ENCODE measurements at regions not wholly inside any gene's neighbourhood (a gene's known extent, or its start where the extent isn't known, plus 50 kb on each side); places are given as distances from the start of the nearest gene placed in this dataset.

DNA sequence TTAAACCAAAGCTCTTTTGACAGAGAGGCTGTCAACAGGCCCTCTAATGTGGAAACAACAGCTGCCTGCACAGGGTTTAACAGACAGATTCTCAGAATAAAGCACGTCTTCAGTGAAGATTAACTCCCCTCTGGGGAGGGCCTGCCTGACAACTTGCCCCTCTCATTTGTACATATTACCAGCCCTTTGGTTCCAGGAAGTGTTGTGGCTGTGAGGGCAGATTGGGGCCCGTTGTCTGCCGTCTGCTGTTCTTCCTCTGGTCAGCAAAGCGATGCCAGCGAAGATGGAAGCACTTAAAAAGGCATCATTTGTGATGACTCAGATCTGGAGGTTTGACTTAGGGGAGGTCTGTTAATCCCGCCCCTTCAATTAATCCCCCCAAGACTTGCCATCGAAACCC lies 177.0 kb upstream of the IRX6 start:
- TF ChIP-seq FOXA1 (IDR thresholded peaks at IDR 0.05): no peak
- no peak for TF ChIP-seq ELF4 (IDR thresholded peaks at IDR 0.05)
- TF ChIP-seq BHLHE40 (IDR thresholded peaks at IDR 0.05; ENCODE audit: borderline replicate concordance): no peak
- TF ChIP-seq SUZ12 (IDR thresholded peaks at IDR 0.05): no peak
- no peak for TF ChIP-seq PKNOX1 (IDR thresholded peaks at IDR 0.05)
- TF ChIP-seq NFRKB (IDR thresholded peaks at IDR 0.05): no peak
- TF ChIP-seq ZNF384 (IDR thresholded peaks at IDR 0.05): no peak
- no peak for TF ChIP-seq FOXK2 (IDR thresholded peaks at IDR 0.05)
- no peak for TF ChIP-seq FOXM1 (IDR thresholded peaks at IDR 0.05; ENCODE audit: borderline replicate concordance)
- TF ChIP-seq L3MBTL2 (conservative IDR thresholded peaks at IDR 0.05): no peak
- no peak for TF ChIP-seq CTBP1 (IDR thresholded peaks at IDR 0.05; ENCODE audit: borderline replicate concordance)

All from HEK293T (cell line).